Hematopoietic multipotent progenitor cell treated with erythropoietin and hydrocortisone succinate and interleukin-3 and kit ligand, for 8 days (in vitro differentiated cells): ENCODE measurements at regions not wholly inside any gene's neighbourhood (a gene's known extent, or its start where the extent isn't known, plus 50 kb on each side); places are given as distances from the start of the nearest gene placed in this dataset.

ENCODE experiments used
- DNase-seq: peaks from one replicate; pipeline ENCODE4 v3.0.0-alpha.2; 2015

DNA sequence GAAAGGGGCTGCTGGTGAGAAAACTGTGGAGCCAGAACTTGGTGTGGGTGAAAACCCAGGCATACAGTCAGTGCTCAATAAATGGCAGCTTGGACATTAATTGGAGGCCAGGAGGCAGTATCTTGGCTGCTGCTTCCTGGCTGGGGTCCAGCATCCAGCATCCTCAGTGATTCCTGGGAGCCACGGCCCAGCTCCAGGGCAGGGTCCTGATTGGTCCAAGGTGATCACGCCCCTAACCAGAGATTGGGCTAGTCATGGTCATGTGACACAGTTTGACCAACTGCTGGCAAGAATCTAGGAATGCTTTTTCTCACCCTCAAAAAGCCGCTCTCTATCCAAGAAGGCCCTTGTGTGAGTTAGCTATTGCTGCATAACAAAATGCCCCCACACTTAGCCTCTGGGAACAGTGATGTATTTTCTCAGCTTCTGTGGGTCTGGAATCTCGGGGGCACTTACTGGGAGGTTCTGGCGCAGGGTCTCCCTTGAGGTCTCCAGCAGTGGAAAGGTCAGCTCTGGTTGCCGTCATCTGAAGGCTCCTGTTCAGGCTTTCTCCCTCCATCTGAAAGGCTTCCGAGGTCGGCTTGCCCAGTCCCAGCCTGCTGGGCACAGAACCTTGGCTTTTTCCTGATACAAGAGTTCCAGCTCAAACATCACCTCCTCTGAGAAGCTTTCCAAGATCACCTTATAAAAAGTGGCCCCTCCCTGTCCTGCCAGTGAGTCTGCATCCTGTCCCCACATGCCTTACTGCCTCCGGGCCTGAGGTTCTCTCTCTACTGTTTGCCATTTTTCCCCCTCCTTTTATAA lies 119.2 kb upstream of the NCOR2 start:
- DNase-seq: no peak

DNA sequence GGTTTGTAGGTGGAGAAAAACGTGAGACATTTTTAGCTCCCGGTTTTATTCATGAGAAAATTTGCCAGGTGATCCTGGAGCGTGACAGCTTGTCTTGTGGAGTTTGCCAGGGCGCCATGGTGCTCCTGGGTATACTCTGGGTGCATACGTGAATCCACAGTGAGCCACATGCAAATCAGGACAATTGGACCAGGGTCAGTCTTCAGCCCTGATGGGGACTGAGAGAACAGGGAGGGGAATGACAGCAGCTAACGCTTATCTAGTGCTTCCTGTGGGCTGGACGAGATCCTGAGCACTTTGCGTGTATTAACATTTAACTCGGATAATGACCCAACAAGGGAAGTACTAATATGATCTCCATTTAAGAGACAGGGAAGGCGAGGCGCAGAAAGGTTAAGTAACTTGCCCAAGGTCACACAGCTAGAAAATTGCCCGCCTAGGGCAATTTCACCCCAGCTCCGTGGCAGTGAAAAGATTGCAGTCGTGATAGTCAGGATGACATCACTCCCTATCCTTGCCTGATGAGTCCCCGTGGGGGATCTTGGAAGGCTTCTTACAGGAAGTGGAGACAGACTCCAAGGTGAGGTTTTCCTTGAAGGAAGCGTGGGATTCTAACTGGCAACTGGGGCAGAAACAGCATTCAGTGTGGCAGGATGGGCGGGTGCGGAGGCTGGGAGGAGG lies 118.4 kb upstream of the NCOR2 start:
- DNase-seq: no peak

GRCh38 chr12:124684971-124685688 lies 117.7 kb upstream of the NCOR2 start:
- DNase-seq: no peak

GRCh38 chr12:124684496-124684895 lies 117.1 kb upstream of the NCOR2 start:
- no peak for DNase-seq

DNA sequence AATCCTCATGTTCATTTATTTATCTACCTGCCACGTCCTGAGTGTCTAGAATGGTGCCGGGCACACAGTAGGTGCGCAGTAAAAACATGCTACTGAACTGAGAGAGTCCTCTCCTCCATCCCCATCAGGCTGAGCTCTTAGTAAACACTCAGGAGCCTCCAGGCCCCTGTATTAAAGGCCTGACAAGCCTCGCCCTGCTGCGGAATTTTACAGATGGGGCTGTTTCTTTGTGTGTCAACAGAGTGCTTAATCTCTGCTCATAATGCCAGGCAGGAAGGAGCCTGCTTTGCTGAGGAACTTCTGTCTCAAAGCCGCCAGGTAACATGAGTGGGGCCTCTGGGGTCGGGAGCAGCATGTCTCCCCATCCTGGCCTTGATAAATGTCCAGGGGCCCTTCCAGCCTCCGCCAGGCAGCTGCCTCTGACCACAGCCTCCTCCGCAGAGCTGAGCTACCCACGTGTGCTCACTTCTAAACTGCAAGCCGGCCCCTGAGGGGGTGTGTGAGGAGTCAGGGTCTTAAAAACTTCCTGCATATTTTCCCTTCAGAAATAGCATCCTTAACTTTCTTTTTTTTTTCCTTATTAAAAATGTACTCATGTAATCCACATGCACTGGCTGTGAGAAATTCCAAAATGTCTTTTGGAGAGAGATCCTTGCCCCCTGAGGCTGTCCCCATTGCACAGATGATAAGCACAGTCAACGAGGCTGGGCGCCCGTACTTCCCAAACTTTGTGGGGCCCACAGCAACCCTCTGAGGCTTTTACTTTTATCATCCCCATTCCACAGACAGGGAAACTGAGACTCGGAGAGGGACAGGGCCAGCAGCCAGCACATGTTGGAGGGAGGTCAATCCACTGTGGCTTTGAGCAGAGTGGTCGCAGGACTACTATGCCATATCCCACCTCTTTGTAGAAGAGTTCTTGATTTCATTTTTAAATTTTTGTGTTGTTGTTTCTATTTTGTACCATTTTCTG lies 116.0 kb upstream of the NCOR2 start:
- no peak for DNase-seq

DNA sequence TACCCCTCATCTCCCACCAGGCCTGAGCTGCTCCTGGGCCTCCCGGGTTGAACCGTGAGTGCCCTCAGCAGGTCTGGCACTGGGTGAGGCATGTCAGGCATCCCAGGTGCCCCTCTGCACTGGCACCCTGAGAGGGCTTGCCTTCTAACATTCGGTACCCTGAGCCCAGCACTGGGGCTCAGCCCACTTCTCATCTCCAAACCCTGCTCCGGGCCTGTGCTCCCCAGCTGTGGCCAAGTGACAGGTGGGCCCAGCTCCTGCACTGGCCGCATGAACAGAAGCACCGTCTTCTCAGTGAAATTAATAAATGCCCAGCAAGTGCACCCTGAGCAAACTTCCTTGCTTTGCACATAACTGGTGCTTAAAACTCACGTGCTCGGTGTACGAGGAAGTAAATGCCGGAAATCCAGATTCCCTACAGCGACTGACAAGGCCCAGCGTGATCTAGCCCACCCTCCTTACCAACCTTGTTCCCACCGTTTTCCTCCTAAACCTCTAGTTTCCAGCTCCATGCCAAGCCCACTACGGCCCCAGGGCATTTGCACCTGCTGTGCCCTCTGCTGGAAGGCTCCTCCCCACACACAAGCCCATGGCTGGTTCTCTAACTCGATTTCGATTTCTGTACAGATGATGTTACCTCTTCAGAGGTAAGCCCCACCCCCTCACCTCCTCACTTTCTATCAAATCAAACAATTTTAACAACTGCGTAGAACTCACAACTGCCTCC lies 115.2 kb upstream of the NCOR2 start:
- DNase-seq: no peak

DNA sequence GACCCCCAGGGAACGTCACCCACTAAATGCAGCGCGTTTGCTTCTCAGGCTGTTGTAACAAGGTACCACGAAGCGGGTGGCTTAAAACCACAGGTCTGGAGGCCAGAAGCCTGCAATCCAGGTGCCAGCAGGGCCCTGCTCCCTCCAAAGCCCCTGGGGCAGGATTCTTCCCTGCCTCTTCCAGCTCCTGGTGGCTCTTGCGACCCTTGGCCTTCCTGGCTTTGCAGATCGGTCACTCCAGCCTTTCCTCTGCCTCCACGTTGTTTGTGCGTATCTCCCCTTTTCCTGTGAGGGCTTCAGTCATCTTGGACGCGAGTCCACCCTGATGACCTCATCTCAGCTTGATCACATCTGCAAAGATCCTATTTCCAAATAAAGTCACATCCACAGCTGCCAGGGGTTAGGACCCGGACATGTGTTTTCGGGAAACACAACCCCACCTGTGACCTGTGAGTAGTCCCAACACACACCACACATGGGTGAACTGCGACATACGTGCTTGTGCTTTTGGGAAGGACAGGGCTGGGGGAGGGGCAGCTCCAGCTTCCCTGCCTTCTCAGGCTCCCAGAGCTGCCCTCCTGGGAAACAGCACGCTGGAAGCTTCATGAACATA lies 114.5 kb upstream of the NCOR2 start:
- no peak for DNase-seq

GRCh38 chr12:124680863-124681778 lies 113.7 kb upstream of the NCOR2 start:
- DNase-seq: peak; percentile 68

DNA sequence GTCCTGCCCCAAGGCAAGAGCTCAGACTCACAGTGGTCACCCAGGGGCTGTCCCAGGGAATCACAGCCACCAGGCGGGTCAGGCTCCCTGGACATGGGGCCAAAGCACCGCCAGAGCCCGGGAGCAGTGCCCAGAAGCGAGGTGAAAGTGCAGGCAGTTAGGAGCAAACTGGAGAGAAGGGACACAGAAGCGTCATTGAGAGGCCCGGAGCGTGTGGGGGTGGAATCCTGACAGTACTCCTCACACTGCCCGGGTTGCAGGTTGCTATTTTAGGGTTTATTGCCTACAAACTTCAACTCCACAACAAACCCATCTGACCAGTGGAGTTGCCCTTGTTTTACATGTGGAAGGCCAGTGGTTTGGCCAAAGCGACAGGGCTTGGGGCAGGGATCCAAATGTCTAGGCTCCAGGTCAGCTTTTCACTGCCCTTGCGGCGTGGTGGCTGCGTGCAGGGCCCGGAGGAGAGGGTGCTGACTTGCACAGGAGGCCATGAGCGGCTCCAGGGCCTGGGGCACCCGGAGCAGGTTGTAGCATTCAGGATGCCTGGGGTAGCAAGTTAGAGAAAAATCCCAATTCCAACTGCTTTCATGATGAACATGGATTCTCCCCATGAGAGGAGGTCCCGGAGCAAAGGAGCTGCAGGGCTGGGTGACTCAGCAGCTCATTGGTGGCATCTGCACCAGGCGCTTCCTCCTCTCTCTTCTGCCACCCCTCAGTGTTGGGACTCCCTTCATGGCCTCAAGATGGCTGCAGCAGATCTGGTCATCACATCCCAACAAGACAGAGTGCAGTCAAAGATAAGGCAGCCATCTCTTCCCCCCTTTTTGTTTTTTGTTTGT lies 112.3 kb upstream of the NCOR2 start:
- peak; percentile 31 for DNase-seq

DNA sequence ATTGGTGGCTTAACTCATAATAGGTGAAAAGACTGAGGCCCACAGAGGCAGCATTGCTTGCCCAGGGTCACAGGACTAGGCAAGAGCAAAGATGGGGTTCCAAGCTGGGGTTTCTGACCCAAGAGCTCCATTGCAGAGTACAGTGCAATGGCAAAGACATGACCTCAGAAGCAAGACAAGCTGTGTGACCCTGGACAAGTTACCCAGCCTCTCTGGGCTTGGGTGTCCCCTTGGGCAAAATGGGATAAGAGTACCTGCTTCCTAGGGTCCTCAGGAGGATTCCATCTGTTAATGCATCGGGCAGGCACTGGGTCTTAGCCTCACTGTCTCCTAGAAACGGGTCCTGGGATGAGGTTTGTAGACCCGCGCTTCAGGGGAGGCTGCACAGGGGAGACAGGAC lies 111.6 kb upstream of the NCOR2 start:
- no peak for DNase-seq

DNA sequence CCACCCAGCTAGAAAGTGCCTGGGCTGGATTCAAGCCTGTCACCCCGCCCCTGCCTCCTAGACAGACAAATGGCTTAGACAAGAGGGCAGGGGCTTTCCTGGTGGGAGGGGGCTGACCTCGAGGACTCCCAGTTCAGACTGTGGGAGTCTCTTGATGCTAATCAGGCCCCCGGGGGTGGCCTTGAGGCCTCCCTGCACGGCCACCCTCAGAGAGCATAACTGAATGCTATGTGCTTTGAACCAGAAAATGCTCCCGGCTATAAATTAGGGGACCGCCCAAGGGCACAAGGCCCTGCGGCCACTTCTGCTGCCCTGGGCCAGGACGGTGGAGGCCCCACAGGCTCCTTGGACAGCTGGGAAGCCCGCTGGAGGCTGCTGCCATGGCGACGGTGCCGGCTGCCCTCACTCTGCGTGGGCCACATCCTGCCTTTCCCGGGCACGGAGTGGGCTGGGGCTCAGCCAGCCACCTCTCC lies 111.0 kb upstream of the NCOR2 start:
- no peak for DNase-seq

GRCh38 chr12:124677552-124678356 lies 110.3 kb upstream of the NCOR2 start:
- no peak for DNase-seq

DNA sequence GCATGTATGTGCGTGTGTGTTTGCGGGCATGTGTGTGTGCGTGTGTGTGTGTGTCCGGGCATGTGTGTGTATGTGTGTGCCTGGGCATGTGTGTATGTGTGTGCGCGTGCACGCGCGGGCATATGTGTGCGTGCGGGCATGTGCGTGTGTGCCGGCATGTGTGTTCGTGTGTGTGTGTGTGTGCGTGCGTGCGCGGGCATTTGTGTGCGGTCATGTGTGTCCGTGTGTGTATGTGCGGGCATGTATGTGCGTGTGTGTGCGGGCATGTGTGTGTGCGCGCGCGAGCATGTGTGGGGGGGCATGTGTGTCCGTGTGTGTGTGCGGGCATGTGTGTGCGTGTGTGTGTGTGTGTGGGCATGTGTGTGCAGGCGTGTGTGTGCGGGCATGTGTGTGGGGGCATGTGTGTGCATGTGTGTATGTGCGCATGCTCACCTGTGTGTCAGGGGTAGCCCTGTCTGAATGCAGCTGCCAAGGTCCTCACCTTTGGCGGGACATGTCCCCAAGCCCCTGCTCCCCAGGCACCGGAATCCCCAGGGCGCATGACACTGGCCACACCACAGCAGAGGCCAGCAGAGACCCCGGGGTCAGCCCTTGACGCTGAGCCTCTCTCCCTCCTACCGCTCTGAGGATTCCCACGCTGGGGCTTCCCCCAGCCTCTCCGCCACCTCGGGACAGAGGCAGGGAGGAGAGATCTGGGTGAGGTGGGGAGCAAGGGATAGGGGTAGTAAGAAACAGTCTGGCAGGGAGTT lies 109.5 kb upstream of the NCOR2 start:
- no peak for DNase-seq

DNA sequence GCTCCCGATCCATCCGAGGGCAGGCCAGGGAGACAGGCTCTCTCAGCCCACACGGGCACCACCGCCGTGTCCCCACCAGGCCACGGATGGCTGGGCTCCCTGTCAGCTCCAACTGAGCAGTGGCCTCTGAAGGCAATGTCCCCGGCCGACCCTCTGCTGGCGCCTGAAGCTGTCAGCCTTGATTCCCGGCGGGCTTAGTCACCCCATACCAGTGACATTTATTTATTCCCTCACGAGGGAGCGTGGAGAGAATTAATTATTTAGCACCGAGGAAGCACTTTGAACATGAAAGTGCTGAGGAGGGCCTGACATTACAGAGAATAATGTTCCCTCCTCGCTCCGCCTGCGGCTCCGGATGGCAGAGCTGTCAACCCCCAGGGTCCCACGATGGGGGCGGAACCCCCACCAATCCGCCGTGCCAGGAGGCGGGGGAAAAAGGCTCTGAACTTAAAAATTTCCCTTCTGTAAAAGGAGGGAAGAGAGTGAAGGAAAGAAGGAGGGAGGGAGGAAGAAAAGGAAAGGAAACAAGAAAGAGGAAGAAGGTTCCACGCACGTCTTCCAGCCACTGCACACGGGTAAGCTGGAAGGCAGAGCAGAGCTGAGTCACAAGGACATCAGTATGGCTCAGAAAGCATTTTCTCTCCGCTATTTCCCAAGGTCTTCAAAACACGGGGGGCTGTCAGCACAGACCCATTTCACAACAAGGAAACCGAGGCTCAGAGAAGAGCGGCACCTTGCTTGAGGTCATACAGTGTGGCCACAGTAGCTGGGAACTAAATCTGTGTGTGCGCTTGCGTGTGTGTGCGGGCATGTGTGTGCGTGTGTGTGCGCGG lies 108.7 kb upstream of the NCOR2 start:
- DNase-seq: no peak

DNA sequence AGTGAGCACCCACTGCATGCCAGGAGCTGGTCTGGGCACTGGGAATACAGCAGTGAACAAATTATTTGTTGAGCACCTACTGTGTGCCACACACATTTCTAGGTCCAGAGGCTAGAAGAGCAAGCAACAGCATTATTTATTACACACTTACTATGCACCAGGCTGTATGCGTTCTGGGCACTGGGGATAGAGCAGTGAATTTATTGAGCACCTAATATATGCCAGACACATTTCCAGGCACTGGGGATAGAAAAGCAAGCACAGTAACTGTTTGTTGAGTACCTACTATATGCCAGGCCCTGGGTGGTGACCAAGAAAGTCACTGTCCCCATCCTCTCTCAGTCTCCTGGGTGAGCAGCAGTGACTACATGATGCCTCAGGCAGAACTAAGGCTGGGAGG lies 107.5 kb upstream of the NCOR2 start:
- no peak for DNase-seq

GRCh38 chr12:124673801-124674617 lies 106.6 kb upstream of the NCOR2 start:
- no peak for DNase-seq
